Small intestine (tissue), 7 donors: ENCODE measurements at regions not wholly inside any gene's neighbourhood (a gene's known extent, or its start where the extent isn't known, plus 50 kb on each side); places are given as distances from the start of the nearest gene placed in this dataset.
A peak's percentile ranks its signal among the peaks of the same experiment; 100 is the strongest.

Experiments
- DNase-seq, 2 donors: peaks; one replicate each; pipeline versions ENCODE4 v3.0.0 to v3.0.0-alpha.2; 2013
- FAIRE-seq: peaks from 2 replicates; lab custom pipeline; 2012; peaks lifted over from hg19 to GRCh38; lab: Jason Lieb, UNC
- H3K27ac ChIP-seq, 3 donors: one replicate each; pipeline ENCODE4 v1.5.1; 2013; ENCODE audit warnings: low read length in 2 of 3, mild to moderate bottlenecking in 2 of 3, control low read depth in 1 of 3, inconsistent platforms in 1 of 3, low read depth in 1 of 3, moderate library complexity in 1 of 3
- H3K27me3 ChIP-seq, 3 donors: one replicate each; pipeline ENCODE4 v1.6.1; 2013; ENCODE audit warnings: low read length in 3 of 3, inconsistent platforms in 1 of 3; ENCODE audit not compliant: control insufficient read depth in 3 of 3, insufficient read depth in 3 of 3
- H3K36me3 ChIP-seq, 3 donors: one replicate each; pipeline ENCODE4 v1.6.1; 2013; ENCODE audit warnings: low read length in 3 of 3, inconsistent platforms in 1 of 3, low read depth in 1 of 3, mild to moderate bottlenecking in 1 of 3, moderate library complexity in 1 of 3; ENCODE audit not compliant: control insufficient read depth in 3 of 3, insufficient read depth in 2 of 3
- H3K4me1 ChIP-seq, 3 donors: one replicate each; pipeline ENCODE4 v1.6.1; 2013; ENCODE audit warnings: low read length in 2 of 3, inconsistent platforms in 1 of 3, low read depth in 1 of 3, mild to moderate bottlenecking in 1 of 3, moderate library complexity in 1 of 3; ENCODE audit not compliant: control insufficient read depth in 3 of 3, insufficient read depth in 2 of 3
- H3K4me3 ChIP-seq, 3 donors: one replicate each; pipeline ENCODE4 v1.5.1; 2013; ENCODE audit warnings: low read length in 3 of 3, control low read depth in 1 of 3, inconsistent platforms in 1 of 3, low read depth in 1 of 3, mild to moderate bottlenecking in 1 of 3, moderate library complexity in 1 of 3
- H3K9me3 ChIP-seq, 2 donors: one replicate each; pipeline ENCODE4 v1.6.1; 2013; ENCODE audit warnings: low read depth in 1 of 2, low read length in 1 of 2; ENCODE audit not compliant: control insufficient read depth in 2 of 2, insufficient read depth in 1 of 2
- WGBS, 3 donors: extraction: QIAGEN DNeasy Blood & Tissue Kit; methylation state at CpG; one replicate each; pipeline ENCODE4 v1.1.7; 2013; 5-methylcytosine and 5-hydroxymethylcytosine counted together
- donor health status: healthy with polysubstance abuse.
- donor health status: control.
- donor health status: control.
- donor health status: Bipolar disorder and iron deficiency.
- donor health status: healthy.

DNA sequence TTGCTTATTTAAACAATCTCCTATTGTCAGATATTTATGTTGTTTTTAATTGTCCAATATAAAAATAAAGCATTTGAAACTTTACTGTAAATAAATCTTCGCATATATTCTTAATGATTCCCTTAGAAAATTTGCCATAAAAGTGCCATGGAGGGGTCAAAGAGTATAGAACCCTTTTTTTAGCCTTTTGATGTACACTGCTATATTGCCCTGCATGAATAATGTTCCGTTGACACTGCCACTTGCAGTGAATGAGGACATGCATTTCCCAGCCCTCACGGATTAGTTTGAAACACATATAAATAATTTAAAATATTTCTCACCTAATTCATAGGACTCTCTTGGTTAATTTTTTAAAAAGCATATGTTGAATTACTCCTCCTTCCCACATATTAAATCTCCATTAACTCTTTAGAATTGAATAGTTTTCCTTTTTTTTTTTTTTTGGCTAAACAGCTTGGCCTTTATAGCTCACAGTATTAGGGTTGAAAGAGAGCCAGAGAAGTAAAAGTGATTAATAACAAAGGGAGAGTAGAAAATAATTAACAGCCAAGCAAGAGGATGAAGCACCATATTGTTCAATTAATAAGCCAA is 129.8 kb upstream of the SGCD start:
- FAIRE-seq: no peak

DNA sequence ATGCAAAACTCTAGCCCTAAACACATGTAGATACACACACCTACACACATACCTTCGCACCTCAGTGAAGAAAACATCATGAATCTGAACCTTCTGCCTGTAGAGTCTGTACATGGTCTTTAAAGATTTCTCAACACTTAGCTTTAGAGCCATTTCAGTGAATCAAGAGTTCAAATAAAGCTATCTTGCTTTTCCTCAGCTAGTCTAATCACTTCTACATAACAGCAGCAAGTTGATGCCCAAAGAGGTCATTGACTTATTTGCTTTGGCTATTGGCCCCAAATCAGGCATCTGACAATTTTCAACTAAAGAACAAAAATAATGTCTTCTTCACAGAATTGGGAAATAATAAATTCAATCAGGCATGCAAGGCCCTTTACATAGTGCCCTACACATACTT is 127.9 kb upstream of the SGCD start:
- Histone ChIP-seq H3K27me3 (no peaks in the 10 kb centered on the region), H3K9me3 (no peaks in the 10 kb centered on the region), H3K4me3 (no peak overlapping the region), H3K36me3 (no peaks in the 10 kb centered on the region), H3K4me1 (no peaks in the 10 kb centered on the region), H3K27ac (no peak overlapping the region)
- 48 to 79% (median 73%) methylated on average over 1 of the region's 1 CpG for WGBS, 3 donors
- DNase-seq: no peak
- FAIRE-seq: no peak

More for the DNA sequence above, 129.8 kb upstream of the SGCD start:
- no peaks in the 10 kb centered on the region for H3K9me3 ChIP-seq
- H3K36me3 ChIP-seq: no peaks in the 10 kb centered on the region
- no peak overlapping the region for H3K27ac ChIP-seq
- DNase-seq: no peak
- H3K27me3 ChIP-seq: no peaks in the 10 kb centered on the region
- 23 to 50% (median 33%) methylated on average over 3 of the region's 3 CpGs for WGBS, 3 donors
- no peak overlapping the region for H3K4me3 ChIP-seq
- no peaks in the 10 kb centered on the region for H3K4me1 ChIP-seq

- H3K27me3 ChIP-seq: no peaks in the 10 kb centered on the region
- H3K9me3 ChIP-seq: no peaks in the 10 kb centered on the region
- 67 to 79% (median 74%) methylated on average over 8 of the region's 8 CpGs for WGBS, 3 donors
- FAIRE-seq (no peak), DNase-seq (no peak)
- H3K4me1 ChIP-seq: no peaks in the 10 kb centered on the region
- H3K36me3 ChIP-seq: no peaks in the 10 kb centered on the region
- no peak overlapping the region for H3K4me3 ChIP-seq
- no peak overlapping the region for H3K27ac ChIP-seq
Measured at GRCh38 chr5:156200938-156201787, 125.8 kb upstream of the SGCD start.

GRCh38 chr5:156201788-156202403 is 125.1 kb upstream of the SGCD start:
- WGBS, 3 donors: 40 to 66% (median 53%) methylated on average over 3 of the region's 3 CpGs
- Histone ChIP-seq H3K9me3 (no peaks in the 10 kb centered on the region), H3K4me3 (no peak overlapping the region), H3K4me1 (no peaks in the 10 kb centered on the region), H3K36me3 (no peaks in the 10 kb centered on the region), H3K27ac (no peak overlapping the region), H3K27me3 (no peaks in the 10 kb centered on the region)
- FAIRE-seq: no peak
- no peak for DNase-seq

GRCh38 chr5:156208271-156208670 is 118.7 kb upstream of the SGCD start:
- DNase-seq: peak in 1 of 2 donors; percentile 2
- FAIRE-seq: no peak
- H3K9me3 ChIP-seq: peaks cover 0 to 14% of the 10 kb centered on the region in 2 donors
- no peaks in the 10 kb centered on the region for H3K4me1 ChIP-seq
- no peak overlapping the region for H3K27ac ChIP-seq
- H3K4me3 ChIP-seq: no peak overlapping the region
- no peaks in the 10 kb centered on the region for H3K27me3 ChIP-seq
- H3K36me3 ChIP-seq: no peaks in the 10 kb centered on the region

DNA sequence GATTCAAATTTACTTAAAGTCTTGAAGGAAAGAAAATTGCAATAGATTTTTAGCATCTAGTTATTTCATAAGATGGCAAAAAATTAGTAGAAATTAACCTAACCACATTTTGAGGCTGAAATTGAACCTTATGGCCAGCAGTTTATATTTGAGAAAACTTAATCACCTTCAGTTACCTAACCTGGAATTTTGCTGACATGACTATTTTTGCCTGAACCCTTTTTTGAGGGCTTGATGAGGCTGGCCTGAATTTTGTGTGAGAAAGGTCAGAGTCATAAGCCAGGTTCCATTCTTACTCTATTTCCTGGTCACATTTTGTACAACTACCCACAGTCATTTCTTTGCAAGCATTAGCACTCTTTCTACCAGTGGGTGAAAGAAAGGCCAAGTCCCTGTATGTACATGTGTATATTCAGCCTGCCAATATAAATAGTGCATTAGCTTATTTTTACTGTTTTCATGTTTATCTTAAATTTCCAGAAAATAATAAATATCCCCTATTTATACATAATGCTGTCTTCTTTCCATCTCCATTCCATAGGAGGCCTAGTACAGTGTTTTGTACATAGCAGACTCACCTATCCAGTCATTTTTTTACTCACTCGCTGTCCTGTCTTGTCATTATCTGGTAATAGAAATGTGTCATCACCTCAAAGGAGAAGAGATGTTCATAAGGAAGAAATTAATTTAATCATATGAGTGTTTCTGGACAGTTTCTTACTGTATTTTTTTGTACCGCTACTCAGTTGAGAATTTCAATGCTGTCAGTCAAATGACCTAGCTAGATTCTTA is 108.4 kb upstream of the SGCD start:
- WGBS, 3 donors: 90 to 97% (median 95%) methylated on average over 2 of the region's 2 CpGs
- FAIRE-seq: no peak
- H3K4me1 ChIP-seq: no peaks in the 10 kb centered on the region
- no peaks in the 10 kb centered on the region for H3K9me3 ChIP-seq
- H3K27me3 ChIP-seq: no peaks in the 10 kb centered on the region
- H3K27ac ChIP-seq: no peak overlapping the region
- no peak for DNase-seq
- no peak overlapping the region for H3K4me3 ChIP-seq
- H3K36me3 ChIP-seq: no peaks in the 10 kb centered on the region

- DNase-seq (no peak), FAIRE-seq (no peak)
- no peak overlapping the region for H3K4me3 ChIP-seq
- H3K27ac ChIP-seq: no peak overlapping the region
- H3K27me3 ChIP-seq: no peaks in the 10 kb centered on the region
- no peaks in the 10 kb centered on the region for H3K9me3 ChIP-seq
- H3K36me3 ChIP-seq: no peaks in the 10 kb centered on the region
- no peaks in the 10 kb centered on the region for H3K4me1 ChIP-seq
- WGBS, 3 donors: 72 to 76% (median 72%) methylated on average over 3 of the region's 3 CpGs
Measured at GRCh38 chr5:156219483-156220005, 107.4 kb upstream of the SGCD start.

DNA sequence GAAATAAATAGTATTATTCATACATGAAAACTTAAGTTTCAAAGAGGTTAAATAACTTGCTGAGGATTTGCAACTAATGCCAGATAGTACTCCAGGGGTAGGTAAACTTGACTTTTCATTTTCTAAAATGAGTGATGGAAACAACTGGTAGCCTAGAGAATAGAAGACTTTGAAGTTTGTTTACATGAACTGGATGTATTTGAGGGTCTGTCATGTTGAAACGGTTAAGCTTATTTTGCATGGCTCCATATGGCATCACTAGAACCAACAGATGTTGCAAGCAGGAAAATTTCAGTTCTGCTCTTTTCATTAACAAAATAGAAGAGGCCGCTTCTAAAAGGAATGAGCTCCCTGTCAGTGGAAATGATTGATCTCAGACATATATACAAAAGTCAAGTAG is 105.1 kb upstream of the SGCD start:
- DNase-seq (no peak), FAIRE-seq (no peak)
- WGBS, 3 donors: 39 to 56% (median 49%) methylated on average over 2 of the region's 2 CpGs
- Histone ChIP-seq H3K4me3 (no peak overlapping the region), H3K4me1 (no peaks in the 10 kb centered on the region), H3K36me3 (no peaks in the 10 kb centered on the region), H3K27ac (no peak overlapping the region), H3K9me3 (no peaks in the 10 kb centered on the region), H3K27me3 (no peaks in the 10 kb centered on the region)
